ENCODE measurements at regions not wholly inside any gene's neighbourhood (a gene's known extent, or its start where the extent isn't known, plus 50 kb on each side); places are given as distances from the start of the nearest gene placed in this dataset.

GRCh38 chr3:117018655-117019054 is 309.1 kb downstream of the TUSC7 start (continued):
- TF ChIP-seq E2F6 (IDR thresholded peaks at IDR 0.05) (no peak), BCL11A (IDR thresholded peaks at IDR 0.05; ENCODE audit: low read depth in 2 of 2, low read length in 2 of 2) (no peak), RFX5 (IDR thresholded peaks at IDR 0.05; ENCODE audit: borderline replicate concordance, low read depth, low read length) (no peak), CEBPB (IDR thresholded peaks at IDR 0.05; ENCODE audit: low read depth, low read length) (no peak), SUZ12 (IDR thresholded peaks at IDR 0.05; ENCODE audit: low read length) (no peak), CHD2 (IDR thresholded peaks at IDR 0.05; ENCODE audit: low read length) (no peak), KDM5A (IDR thresholded peaks at IDR 0.05; ENCODE audit: low read length) (no peak), HDAC6 (IDR thresholded peaks at IDR 0.05; ENCODE audit: low read depth, low read length) (no peak), ZNF274 (IDR thresholded peaks at IDR 0.05; ENCODE audit: borderline replicate concordance, extremely low read depth, low read length) (no peak), NANOG (IDR thresholded peaks at IDR 0.05; ENCODE audit: insufficient read depth, low read depth, low read length, poor library complexity, severe bottlenecking) (no peak)
